Brain microvascular endothelial cell (primary cell): ENCODE measurements at regions not wholly inside any gene's neighbourhood (a gene's known extent, or its start where the extent isn't known, plus 50 kb on each side); places are given as distances from the start of the nearest gene placed in this dataset.

Experiments used
- DNase-seq: peaks from one replicate; pipeline ENCODE4 v3.0.0-alpha.2; 2020
- H3K27ac ChIP-seq: fragments of 250-450 bp; sonication (Bioruptor Pico); 2 replicates; pipeline ENCODE4 v1.5.1; 2020; ENCODE audit warnings: mild to moderate bottlenecking, moderate library complexity
- H3K27me3 ChIP-seq: fragments of 250-450 bp; sonication (Bioruptor Pico); replicated peaks from 2 replicates; pipeline ENCODE4 v1.5.1; 2020; ENCODE audit warnings: mild to moderate bottlenecking
- H3K36me3 ChIP-seq: fragments of 250-450 bp; sonication (Bioruptor Pico); replicated peaks from 2 replicates; pipeline ENCODE4 v1.5.1; 2020; ENCODE audit warnings: mild to moderate bottlenecking
- H3K4me3 ChIP-seq: 2 replicates; pipeline ENCODE4 v1.5.1; 2011; ENCODE audit warnings: low read depth, mild to moderate bottlenecking, control low read depth, low read length, moderate library complexity
- in situ Hi-C: cut with HindIII; loops from 2 replicates; pipeline ENCODE4 v1.10.0; 2017; ENCODE audit warnings: low sequenced_read_pairs, low pct_ligation_motif_present
- TF ChIP-seq, protein P1 (sequence below): IDR thresholded peaks from 2 replicates; pipeline ENCODE4 v1.5.1; 2011; ENCODE audit warnings: low read depth, mild to moderate bottlenecking, moderate library complexity, low read length, control low read depth, inconsistent platforms; ENCODE audit errors: missing control alignments

DNA sequence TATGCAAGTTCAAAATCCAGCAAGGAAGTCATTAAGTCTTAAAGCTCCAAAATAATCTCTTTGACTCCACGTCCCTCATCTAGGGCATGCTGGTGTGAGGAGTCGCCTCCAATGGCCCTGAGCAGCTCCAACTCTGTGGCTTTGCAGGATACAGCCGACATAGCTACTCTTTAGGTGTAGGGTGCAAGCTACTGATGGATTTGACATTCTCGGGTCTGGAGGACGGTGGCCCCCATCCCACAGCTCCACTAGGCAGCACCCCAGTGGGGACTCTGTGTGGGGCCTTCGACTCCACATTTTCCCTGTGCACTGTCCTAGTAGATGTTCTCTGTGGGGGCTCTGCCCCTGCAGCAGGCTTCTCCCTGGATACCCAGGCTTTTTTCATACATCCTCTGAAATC, 333.2 kb upstream of the FGF13 start:
- Histone ChIP-seq H3K36me3 (no peaks in the 10 kb centered on the region), H3K27ac (no peak overlapping the region), H3K4me3 (no peak overlapping the region), H3K27me3 (no peaks in the 10 kb centered on the region)
- TF ChIP-seq, protein P1, sequence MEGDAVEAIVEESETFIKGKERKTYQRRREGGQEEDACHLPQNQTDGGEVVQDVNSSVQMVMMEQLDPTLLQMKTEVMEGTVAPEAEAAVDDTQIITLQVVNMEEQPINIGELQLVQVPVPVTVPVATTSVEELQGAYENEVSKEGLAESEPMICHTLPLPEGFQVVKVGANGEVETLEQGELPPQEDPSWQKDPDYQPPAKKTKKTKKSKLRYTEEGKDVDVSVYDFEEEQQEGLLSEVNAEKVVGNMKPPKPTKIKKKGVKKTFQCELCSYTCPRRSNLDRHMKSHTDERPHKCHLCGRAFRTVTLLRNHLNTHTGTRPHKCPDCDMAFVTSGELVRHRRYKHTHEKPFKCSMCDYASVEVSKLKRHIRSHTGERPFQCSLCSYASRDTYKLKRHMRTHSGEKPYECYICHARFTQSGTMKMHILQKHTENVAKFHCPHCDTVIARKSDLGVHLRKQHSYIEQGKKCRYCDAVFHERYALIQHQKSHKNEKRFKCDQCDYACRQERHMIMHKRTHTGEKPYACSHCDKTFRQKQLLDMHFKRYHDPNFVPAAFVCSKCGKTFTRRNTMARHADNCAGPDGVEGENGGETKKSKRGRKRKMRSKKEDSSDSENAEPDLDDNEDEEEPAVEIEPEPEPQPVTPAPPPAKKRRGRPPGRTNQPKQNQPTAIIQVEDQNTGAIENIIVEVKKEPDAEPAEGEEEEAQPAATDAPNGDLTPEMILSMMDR, result no peak
- DNase-seq, result no peak
- in situ Hi-C loops, result no loop called here

DNA sequence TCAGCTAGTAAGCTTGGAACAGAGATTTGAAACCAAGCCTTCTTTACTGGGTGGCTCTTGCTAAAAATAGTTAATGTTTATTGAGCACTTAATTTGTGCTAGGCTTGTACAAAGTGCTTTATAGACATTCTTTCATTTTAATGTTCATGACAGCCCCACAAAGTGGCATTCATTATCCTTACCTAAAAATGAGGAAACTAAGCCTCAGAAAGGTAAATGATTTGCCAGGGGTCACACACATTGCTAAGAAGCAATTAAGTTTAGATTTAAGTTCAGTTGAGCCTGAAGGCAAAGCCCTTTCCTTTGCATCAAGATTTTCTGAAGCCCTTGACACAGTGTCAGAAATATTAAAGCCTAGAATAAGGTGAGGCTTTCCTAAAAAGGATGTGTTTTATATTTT, 327.5 kb upstream of the FGF13 start:
- in situ Hi-C loops, result no loop called here
- no peak for DNase-seq
- H3K4me3 ChIP-seq, result no peak overlapping the region

DNA sequence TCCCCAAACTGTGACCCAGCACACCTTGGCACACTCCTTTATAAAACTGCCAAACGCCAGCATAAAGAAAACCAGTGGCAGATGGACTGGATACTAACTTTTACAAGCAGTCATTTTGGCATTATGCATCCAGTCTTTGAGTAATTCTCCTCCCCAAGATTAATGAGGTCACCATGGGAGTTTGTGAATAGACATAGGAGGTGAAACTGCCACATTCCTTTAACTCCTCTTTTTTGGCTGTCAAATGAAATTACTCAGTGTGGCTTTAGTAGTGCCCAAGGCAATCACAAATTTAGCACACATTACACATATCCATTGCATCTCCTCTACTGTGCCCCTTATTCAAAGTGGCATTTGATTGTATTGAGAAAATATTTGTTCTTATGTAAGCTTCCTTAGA, 315.3 kb upstream of the FGF13 start:
- TF ChIP-seq, protein P1, result no peak
- H3K27me3 ChIP-seq, result no peaks in the 10 kb centered on the region
- no peaks in the 10 kb centered on the region for H3K36me3 ChIP-seq
- DNase-seq, result no peak
- no peak overlapping the region for H3K4me3 ChIP-seq
- H3K27ac ChIP-seq, result no peak overlapping the region
- in situ Hi-C loops, result no loop called here

More for the DNA sequence above, 327.5 kb upstream of the FGF13 start:
- H3K27me3 ChIP-seq, result no peaks in the 10 kb centered on the region
- TF ChIP-seq, protein P1, result no peak
- no peak overlapping the region for H3K27ac ChIP-seq
- H3K36me3 ChIP-seq, result no peaks in the 10 kb centered on the region

DNA sequence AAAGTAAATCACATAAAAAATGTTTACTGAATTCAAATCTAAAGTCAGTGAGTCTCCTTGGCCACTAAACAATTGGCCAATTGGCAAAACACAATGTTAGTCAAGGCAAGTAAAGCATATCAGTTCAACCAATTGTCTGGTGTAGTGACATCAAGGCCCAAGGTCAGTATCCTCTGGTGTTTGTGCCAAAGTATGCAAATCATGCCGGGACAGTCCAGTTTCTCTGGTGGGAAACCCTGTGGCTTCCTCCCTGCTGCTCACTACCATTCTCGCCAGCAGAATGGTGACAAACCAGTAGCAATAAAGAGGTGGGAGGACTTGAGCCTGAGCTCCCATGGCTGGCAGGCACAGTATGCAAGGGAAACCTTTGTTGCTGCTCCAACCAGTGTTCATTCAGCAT, 314.9 kb upstream of the FGF13 start:
- TF ChIP-seq, protein P1, result no peak
- Histone ChIP-seq H3K27me3 (no peaks in the 10 kb centered on the region), H3K27ac (no peak overlapping the region), H3K36me3 (no peaks in the 10 kb centered on the region), H3K4me3 (no peak overlapping the region)
- no peak for DNase-seq
- in situ Hi-C loops, result no loop called here

DNA sequence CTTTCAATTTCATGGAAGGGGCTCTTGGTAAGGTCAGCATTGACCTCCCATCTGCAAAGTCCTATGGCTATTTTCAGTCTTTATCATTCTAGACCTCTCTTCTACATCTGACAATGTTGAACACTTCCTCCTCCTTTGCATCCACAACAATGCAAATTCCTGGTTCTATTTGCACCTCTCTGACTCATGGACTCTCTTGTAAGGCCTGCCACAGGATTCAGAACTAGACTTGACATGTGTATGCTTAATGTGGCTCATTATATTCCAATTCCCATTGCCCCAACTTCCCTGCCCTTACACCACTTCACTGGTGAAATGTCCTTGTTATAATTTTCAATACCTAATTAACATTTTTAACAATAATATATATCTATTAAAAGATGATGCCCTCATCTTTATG, 314.3 kb upstream of the FGF13 start:
- no peak for DNase-seq
- in situ Hi-C loops, result no loop called here
- Histone ChIP-seq H3K36me3 (no peaks in the 10 kb centered on the region), H3K27ac (no peak overlapping the region), H3K4me3 (no peak overlapping the region), H3K27me3 (no peaks in the 10 kb centered on the region)
- TF ChIP-seq, protein P1, result no peak

DNA sequence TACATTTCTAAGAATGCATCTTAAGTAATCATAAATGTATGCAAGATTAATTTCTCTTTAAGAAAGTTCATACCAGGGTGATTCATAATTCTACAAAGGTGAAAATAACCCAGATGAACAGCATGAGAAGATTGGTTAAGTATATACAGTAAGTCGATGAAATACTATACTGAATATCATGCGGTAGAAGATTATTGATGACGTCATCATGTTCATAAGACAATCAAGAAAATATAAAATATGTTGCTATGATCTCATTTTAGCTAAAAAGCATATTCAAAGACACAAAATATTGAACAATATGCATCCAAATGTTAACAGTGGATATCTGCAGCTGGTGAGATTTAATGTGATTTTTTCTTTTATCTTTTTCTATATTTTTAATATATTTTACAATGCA, 312.0 kb upstream of the FGF13 start:
- in situ Hi-C loops, result no loop called here
- no peak overlapping the region for H3K27ac ChIP-seq
- no peaks in the 10 kb centered on the region for H3K27me3 ChIP-seq
- H3K36me3 ChIP-seq, result no peaks in the 10 kb centered on the region
- no peak overlapping the region for H3K4me3 ChIP-seq
- TF ChIP-seq, protein P1, result no peak
- DNase-seq, result no peak
